Activated gamma-delta T cell (primary cell): ENCODE measurements at regions not wholly inside any gene's neighbourhood (a gene's known extent, or its start where the extent isn't known, plus 50 kb on each side); places are given as distances from the start of the nearest gene placed in this dataset.
"Not testable (repeated sequence)": the region's sequence is repeated elsewhere in the genome, so short reads cannot be mapped to it uniquely, and the experiment has no call there.

Experiments used
- DNase-seq: peaks from one replicate; lab custom pipeline; 2025; lab: John Stamatoyannopoulos, UW

- DNase-seq: no peak
Measured at GRCh38 chr5:108588323-108588722, 159.4 kb upstream of the FER start.

- no peak for DNase-seq
Measured at GRCh38 chr5:108587821-108588220, 159.9 kb upstream of the FER start.

GRCh38 chr5:108581026-108581425 is 166.7 kb upstream of the FER start:
- no peak for DNase-seq

- DNase-seq: no peak
Measured at GRCh38 chr5:108579236-108579635, 168.5 kb upstream of the FER start.

GRCh38 chr5:108578791-108579190 is 168.9 kb upstream of the FER start:
- DNase-seq: no peak

GRCh38 chr5:108567429-108567828 is 180.3 kb upstream of the FER start:
- DNase-seq: no peak

GRCh38 chr5:108564441-108564840 is 182.5 kb upstream of the FBXL17 start:
- DNase-seq: no peak

GRCh38 chr5:108562205-108562454 is 180.2 kb upstream of the FBXL17 start:
- no peak for DNase-seq

- DNase-seq: no peak
Measured at GRCh38 chr5:108561416-108562204, 179.7 kb upstream of the FBXL17 start.

- DNase-seq: no peak
Measured at GRCh38 chr5:108560581-108560980, 178.7 kb upstream of the FBXL17 start.

GRCh38 chr5:108560166-108560565 is 178.3 kb upstream of the FBXL17 start:
- no peak for DNase-seq

- not testable (repeated sequence) for DNase-seq
Measured at GRCh38 chr5:108558840-108559239, 176.9 kb upstream of the FBXL17 start.

GRCh38 chr5:108558142-108558541 is 176.2 kb upstream of the FBXL17 start:
- not testable (repeated sequence) for DNase-seq

GRCh38 chr5:108557686-108558085 is 175.8 kb upstream of the FBXL17 start:
- no peak for DNase-seq

- DNase-seq: no peak
Measured at GRCh38 chr5:108556441-108557145, 174.7 kb upstream of the FBXL17 start.

- no peak for DNase-seq
Measured at GRCh38 chr5:108548684-108549596, 167.0 kb upstream of the FBXL17 start.

GRCh38 chr5:108546939-108547338 is 165.0 kb upstream of the FBXL17 start:
- DNase-seq: no peak

GRCh38 chr5:108545301-108545700 is 163.4 kb upstream of the FBXL17 start:
- no peak for DNase-seq

- no peak for DNase-seq
Measured at GRCh38 chr5:108543486-108543885, 161.6 kb upstream of the FBXL17 start.

GRCh38 chr5:108541836-108542235 is 159.9 kb upstream of the FBXL17 start:
- no peak for DNase-seq

- DNase-seq: no peak
Measured at GRCh38 chr5:108536321-108536720, 154.4 kb upstream of the FBXL17 start.

- DNase-seq: not testable (repeated sequence)
Measured at GRCh38 chr5:108532129-108532445, 150.2 kb upstream of the FBXL17 start.
